Keratinocyte (primary cell): ENCODE measurements at regions not wholly inside any gene's neighbourhood (a gene's known extent, or its start where the extent isn't known, plus 50 kb on each side); places are given as distances from the start of the nearest gene placed in this dataset.

ENCODE experiments used
- DNase-seq: peaks from one replicate; pipeline ENCODE4 v3.0.0-alpha.2; 2011; ENCODE audit warnings: low read depth, missing footprints, low spot score
- FAIRE-seq: peaks from 2 replicates; lab custom pipeline; 2011; peaks lifted over from hg19 to GRCh38; lab: Jason Lieb, UNC
- H2AFZ ChIP-seq: 2 replicates; pipeline ENCODE4 v1.6.0; 2012; ENCODE audit warnings: low read length, control low read depth, inconsistent platforms; ENCODE audit not compliant: control insufficient read depth
- H3K27ac ChIP-seq: 2 replicates; pipeline ENCODE4 v1.5.1; 2011; ENCODE audit warnings: low read length; ENCODE audit not compliant: control insufficient read depth, insufficient read depth
- H3K27me3 ChIP-seq: 3 replicates; pipeline ENCODE4 v1.6.0; 2011; ENCODE audit warnings: low read length; ENCODE audit not compliant: control insufficient read depth, insufficient read depth; ENCODE audit errors: extremely low read depth
- H3K36me3 ChIP-seq, 2 experiments: 2 replicates in 1 of 2; 3 replicates in 1 of 2; pipeline ENCODE4 v1.5.1; 2011; ENCODE audit warnings: low read length in 2 of 2, mild to moderate bottlenecking in 1 of 2; ENCODE audit not compliant: control insufficient read depth in 2 of 2, insufficient read depth in 2 of 2; ENCODE audit errors: extremely low read depth in 1 of 2
- H3K4me1 ChIP-seq: 3 replicates; pipeline ENCODE4 v1.5.1; 2011; ENCODE audit warnings: low read length; ENCODE audit not compliant: control insufficient read depth, insufficient read depth; ENCODE audit errors: extremely low read depth
- H3K4me2 ChIP-seq: 3 replicates; pipeline ENCODE4 v1.6.0; 2011; ENCODE audit warnings: low read depth, low read length; ENCODE audit not compliant: control insufficient read depth, insufficient read depth; ENCODE audit errors: extremely low read depth
- H3K4me3 ChIP-seq, 3 experiments: fragments of 200-600 bp in 1 of 3; sonication (generic) in 1 of 3; 2 replicates in 2 of 3; 3 replicates in 1 of 3; pipeline ENCODE4 v1.5.1; 2011 to 2016; ENCODE audit warnings: low read length in 3 of 3, mild to moderate bottlenecking in 3 of 3, control low read depth in 2 of 3, inconsistent platforms in 1 of 3, low read depth in 1 of 3, mixed read lengths in 1 of 3, mixed run types in 1 of 3, moderate library complexity in 1 of 3; ENCODE audit not compliant: control insufficient read depth in 2 of 3, insufficient read depth in 2 of 3; ENCODE audit errors: extremely low read depth in 1 of 3
- H3K79me2 ChIP-seq: 2 replicates; pipeline ENCODE4 v1.6.0; 2012; ENCODE audit warnings: low read length; ENCODE audit not compliant: control insufficient read depth, insufficient read depth
- H3K9ac ChIP-seq: 3 replicates; pipeline ENCODE4 v1.6.0; 2011; ENCODE audit warnings: low read length; ENCODE audit not compliant: control insufficient read depth, insufficient read depth; ENCODE audit errors: extremely low read depth
- H3K9me1 ChIP-seq: 3 replicates; pipeline ENCODE4 v1.6.0; 2011; ENCODE audit warnings: low read length; ENCODE audit not compliant: control insufficient read depth, insufficient read depth; ENCODE audit errors: extremely low read depth
- H3K9me3 ChIP-seq: 2 replicates; pipeline ENCODE4 v1.5.1; 2012; ENCODE audit warnings: low read depth, low read length; ENCODE audit not compliant: control insufficient read depth
- H4K20me1 ChIP-seq: 3 replicates; pipeline ENCODE4 v1.6.0; 2011; ENCODE audit warnings: low read length; ENCODE audit not compliant: control insufficient read depth, insufficient read depth; ENCODE audit errors: extremely low read depth
- CTCF ChIP-seq, 3 experiments: IDR thresholded peaks in 1 of 3; conservative IDR thresholded peaks in 1 of 3; optimal IDR thresholded peaks in 1 of 3; 2 replicates in 2 of 3; 3 replicates in 1 of 3; pipeline versions ENCODE3 to v1.5.1; 2011; ENCODE audit warnings: low read length in 3 of 3, mild to moderate bottlenecking in 3 of 3, moderate library complexity in 2 of 3, control low read depth in 1 of 3, inconsistent platforms in 1 of 3; ENCODE audit not compliant: insufficient read depth in 2 of 3; ENCODE audit errors: extremely low read depth in 1 of 3
- EZH2 ChIP-seq: IDR thresholded peaks from one replicate; pipeline ENCODE4 v1.6.1; 2012; ENCODE audit warnings: inconsistent platforms, mild to moderate bottlenecking, low read length, moderate library complexity
- dilution Hi-C: fragments of 300-500 bp; cut with MboI; formaldehyde crosslinking; loops from one replicate; pipeline ENCODE4 v1.7.0; 2020; ENCODE audit warnings: low sequenced_read_pairs; ENCODE audit not compliant: extremely low pct_ligation_motif_present

GRCh38 chr4:189377569-189377968 is 563.1 kb upstream of the FRG1 start:
- FAIRE-seq (no peak), DNase-seq (no peak)
- no peak overlapping the region for H3K27ac ChIP-seq
- H2AFZ ChIP-seq = no peak overlapping the region
- no peaks in the 10 kb centered on the region for H3K27me3 ChIP-seq
- H3K36me3 ChIP-seq = no peaks in the 10 kb centered on the region
- H4K20me1 ChIP-seq = no peaks in the 10 kb centered on the region
- no peaks in the 10 kb centered on the region for H3K4me1 ChIP-seq
- H3K9me1 ChIP-seq = no peaks in the 10 kb centered on the region
- peaks cover 5% of the 10 kb centered on the region for H3K9me3 ChIP-seq
- no peak overlapping the region for H3K4me3 ChIP-seq
- no peaks in the 10 kb centered on the region for H3K79me2 ChIP-seq
- TF ChIP-seq EZH2 = no peak
- TF ChIP-seq CTCF (optimal IDR thresholded peaks at IDR 0.05 in 1 of 3, IDR thresholded peaks at IDR 0.05 in 1 of 3, conservative IDR thresholded peaks at IDR 0.05 in 1 of 3; ENCODE audit: extremely low read depth in 1 of 3, insufficient read depth in 2 of 3, low read length in 3 of 3) = no peak
- no peak overlapping the region for H3K4me2 ChIP-seq
- dilution Hi-C loops = no loop called here
- H3K9ac ChIP-seq = no peak overlapping the region

GRCh38 chr4:189385098-189385497 is 555.6 kb upstream of the FRG1 start:
- dilution Hi-C loops = no loop called here
- Histone ChIP-seq H4K20me1 (no peaks in the 10 kb centered on the region), H3K27me3 (no peaks in the 10 kb centered on the region), H3K9me1 (no peaks in the 10 kb centered on the region), H3K4me2 (no peak overlapping the region), H3K27ac (no peak overlapping the region), H3K9ac (no peak overlapping the region), H3K9me3 (peaks cover 3% of the 10 kb centered on the region), H3K79me2 (no peaks in the 10 kb centered on the region), H2AFZ (no peak overlapping the region), H3K4me1 (no peaks in the 10 kb centered on the region), H3K4me3 (no peak overlapping the region), H3K36me3 (no peaks in the 10 kb centered on the region)
- TF ChIP-seq EZH2 = no peak
- TF ChIP-seq CTCF (optimal IDR thresholded peaks at IDR 0.05 in 1 of 3, IDR thresholded peaks at IDR 0.05 in 1 of 3, conservative IDR thresholded peaks at IDR 0.05 in 1 of 3; ENCODE audit: extremely low read depth in 1 of 3, insufficient read depth in 2 of 3, low read length in 3 of 3) = no peak
- no peak for FAIRE-seq
- no peak for DNase-seq
